OCI-LY3 (cell line): ENCODE measurements at regions not wholly inside any gene's neighbourhood (a gene's known extent, or its start where the extent isn't known, plus 50 kb on each side); places are given as distances from the start of the nearest gene placed in this dataset.

Experiments
- H2AFZ ChIP-seq: fragments of 200-600, 300-600 bp; shearing (Covaris generic); 2 replicates; pipeline ENCODE4 v1.6.0; 2014; ENCODE audit warnings: antibody characterized with exemption, low read depth, low read length
- H3K27ac ChIP-seq: fragments of 200-600, 300-600 bp; sonication (generic); 2 replicates; pipeline ENCODE4 v1.5.1; 2014; ENCODE audit warnings: mild to moderate bottlenecking, low read length, moderate library complexity, mixed read lengths
- H3K27me3 ChIP-seq: fragments of 200-600, 300-600 bp; sonication (generic); 2 replicates; pipeline ENCODE4 v1.6.1; 2014; ENCODE audit warnings: low read depth, low read length, mixed read lengths
- H3K36me3 ChIP-seq: fragments of 200-600, 300-600 bp; sonication (generic); replicated peaks from 2 replicates; pipeline ENCODE3; 2014; ENCODE audit warnings: low read depth, low read length, mixed read lengths
- H3K4me1 ChIP-seq: fragments of 300-600, 200-600 bp; sonication (generic); 2 replicates; pipeline ENCODE4 v1.6.1; 2014; ENCODE audit warnings: low read length, mixed read lengths
- H3K4me2 ChIP-seq: fragments of 200-600, 300-600 bp; sonication (generic); 2 replicates; pipeline ENCODE4 v1.6.1; 2014; ENCODE audit warnings: low read length, mixed read lengths
- H3K4me3 ChIP-seq: fragments of 300-600, 200-600 bp; sonication (generic); 2 replicates; pipeline ENCODE4 v1.5.1; 2014; ENCODE audit warnings: antibody characterized with exemption, mild to moderate bottlenecking, low read length, moderate library complexity
- H3K79me2 ChIP-seq: fragments of 300-600, 200-600 bp; shearing (Covaris generic); 2 replicates; pipeline ENCODE4 v1.6.1; 2014; ENCODE audit warnings: mild to moderate bottlenecking, low read length, mixed read lengths
- H3K9ac ChIP-seq: fragments of 300-600, 200-600 bp; shearing (Covaris generic); 2 replicates; pipeline ENCODE4 v1.6.0; 2014; ENCODE audit warnings: mild to moderate bottlenecking, low read length, moderate library complexity
- H3K9me3 ChIP-seq: fragments of 200-600, 300-600 bp; shearing (Covaris generic); 2 replicates; pipeline ENCODE4 v1.6.1; 2014; ENCODE audit warnings: low read length, mixed read lengths; ENCODE audit not compliant: insufficient read depth
- H4K20me1 ChIP-seq: fragments of 200-600, 300-600 bp; sonication (generic); 2 replicates; pipeline ENCODE4 v1.6.1; 2016; ENCODE audit warnings: low read length, mixed read lengths; ENCODE audit not compliant: insufficient read depth
- EZH2phosphoT487 ChIP-seq: fragments of 200-600 bp; shearing (Covaris generic); IDR thresholded peaks from 2 replicates; pipeline ENCODE4 v1.6.1; 2018; ENCODE audit warnings: antibody characterized with exemption, mixed run types, low read depth
- TF ChIP-seq, protein P1 (sequence below): fragments of 200-600, 300-600 bp; sonication (generic); IDR thresholded peaks from 2 replicates; pipeline ENCODE4 v1.5.1; 2014; ENCODE audit warnings: antibody characterized with exemption, low read length, low read depth

DNA sequence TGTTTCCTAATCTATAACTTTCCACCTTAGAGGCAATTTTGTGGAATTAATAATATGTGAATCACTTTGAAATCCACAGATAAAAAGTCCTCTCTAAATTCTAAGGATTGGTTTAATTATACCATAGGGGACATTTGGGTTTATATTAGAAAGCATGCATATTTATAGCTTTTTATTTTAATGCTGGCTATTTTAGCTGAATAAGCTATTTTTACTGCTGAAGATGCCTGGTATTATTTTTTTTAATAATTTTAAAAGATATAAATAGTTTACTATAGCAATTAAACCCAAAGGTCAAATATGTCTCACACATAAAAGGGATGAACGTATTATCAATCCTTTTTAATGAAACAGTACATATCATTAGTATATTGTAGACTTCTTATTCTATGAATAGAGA is 415.4 kb downstream of the MAGEB5 start:
- TF ChIP-seq, protein P1, sequence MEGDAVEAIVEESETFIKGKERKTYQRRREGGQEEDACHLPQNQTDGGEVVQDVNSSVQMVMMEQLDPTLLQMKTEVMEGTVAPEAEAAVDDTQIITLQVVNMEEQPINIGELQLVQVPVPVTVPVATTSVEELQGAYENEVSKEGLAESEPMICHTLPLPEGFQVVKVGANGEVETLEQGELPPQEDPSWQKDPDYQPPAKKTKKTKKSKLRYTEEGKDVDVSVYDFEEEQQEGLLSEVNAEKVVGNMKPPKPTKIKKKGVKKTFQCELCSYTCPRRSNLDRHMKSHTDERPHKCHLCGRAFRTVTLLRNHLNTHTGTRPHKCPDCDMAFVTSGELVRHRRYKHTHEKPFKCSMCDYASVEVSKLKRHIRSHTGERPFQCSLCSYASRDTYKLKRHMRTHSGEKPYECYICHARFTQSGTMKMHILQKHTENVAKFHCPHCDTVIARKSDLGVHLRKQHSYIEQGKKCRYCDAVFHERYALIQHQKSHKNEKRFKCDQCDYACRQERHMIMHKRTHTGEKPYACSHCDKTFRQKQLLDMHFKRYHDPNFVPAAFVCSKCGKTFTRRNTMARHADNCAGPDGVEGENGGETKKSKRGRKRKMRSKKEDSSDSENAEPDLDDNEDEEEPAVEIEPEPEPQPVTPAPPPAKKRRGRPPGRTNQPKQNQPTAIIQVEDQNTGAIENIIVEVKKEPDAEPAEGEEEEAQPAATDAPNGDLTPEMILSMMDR = no peak
- no peak for TF ChIP-seq EZH2phosphoT487
- H3K4me2 ChIP-seq = no peak overlapping the region
- no peak overlapping the region for H3K4me3 ChIP-seq
- no peaks in the 10 kb centered on the region for H3K4me1 ChIP-seq
- no peaks in the 10 kb centered on the region for H3K9me3 ChIP-seq
- H2AFZ ChIP-seq = no peak overlapping the region
- H3K9ac ChIP-seq = no peak overlapping the region
- H3K27ac ChIP-seq = no peak overlapping the region
- H3K36me3 ChIP-seq = no peaks in the 10 kb centered on the region
- H4K20me1 ChIP-seq = no peaks in the 10 kb centered on the region
- H3K27me3 ChIP-seq = no peaks in the 10 kb centered on the region
- no peaks in the 10 kb centered on the region for H3K79me2 ChIP-seq

DNA sequence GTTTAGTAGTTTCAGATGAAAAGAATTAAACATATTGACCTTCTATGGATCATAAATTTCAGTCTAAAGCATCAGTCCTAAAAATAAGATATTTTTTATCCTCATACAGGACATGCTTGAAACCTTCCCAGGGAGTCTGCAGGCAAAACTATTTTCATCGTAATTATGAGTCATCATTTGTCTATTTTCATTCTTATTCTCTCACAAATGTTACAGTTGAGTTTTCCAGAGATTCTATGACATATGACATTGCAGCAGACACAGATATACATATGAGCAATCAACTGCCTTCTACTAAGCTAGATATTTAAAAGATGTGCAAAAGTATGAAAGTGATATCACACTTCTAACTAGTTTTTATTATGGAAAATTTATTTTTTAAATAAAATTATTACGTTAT is 398.0 kb downstream of the MAGEB5 start:
- Histone ChIP-seq H3K79me2 (no peaks in the 10 kb centered on the region), H4K20me1 (no peaks in the 10 kb centered on the region), H3K27ac (no peak overlapping the region), H3K4me1 (no peaks in the 10 kb centered on the region), H3K27me3 (no peaks in the 10 kb centered on the region), H3K4me3 (no peak overlapping the region), H3K36me3 (no peaks in the 10 kb centered on the region), H3K4me2 (no peak overlapping the region), H2AFZ (no peak overlapping the region), H3K9ac (no peak overlapping the region), H3K9me3 (no peaks in the 10 kb centered on the region)
- TF ChIP-seq, protein P1 = no peak
- TF ChIP-seq EZH2phosphoT487 = no peak

DNA sequence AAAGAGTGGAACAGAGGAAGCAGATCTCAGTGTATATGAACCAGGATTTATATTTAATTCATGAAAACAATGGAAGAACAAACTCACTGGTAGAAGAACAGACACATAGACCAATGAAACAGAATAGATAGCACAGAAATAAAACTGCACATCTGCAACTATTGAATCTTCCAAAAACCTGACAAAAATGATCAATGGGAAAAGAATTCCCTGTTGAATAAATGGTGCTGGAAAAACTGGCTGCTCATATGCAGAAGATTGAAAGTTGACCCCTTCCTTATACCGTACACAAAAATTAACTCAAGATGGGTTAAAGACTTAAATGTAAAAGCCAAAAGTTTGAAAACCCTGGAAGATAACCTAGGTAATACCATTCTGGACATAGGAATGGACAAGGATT is 391.0 kb downstream of the MAGEB5 start:
- Histone ChIP-seq H3K4me2 (no peak overlapping the region), H3K27me3 (no peaks in the 10 kb centered on the region), H4K20me1 (no peaks in the 10 kb centered on the region), H3K4me3 (no peak overlapping the region), H3K9me3 (no peaks in the 10 kb centered on the region), H3K36me3 (no peaks in the 10 kb centered on the region), H3K4me1 (no peaks in the 10 kb centered on the region), H3K9ac (no peak overlapping the region), H2AFZ (no peak overlapping the region), H3K79me2 (no peaks in the 10 kb centered on the region), H3K27ac (no peak overlapping the region)
- TF ChIP-seq, protein P1 = no peak
- no peak for TF ChIP-seq EZH2phosphoT487

DNA sequence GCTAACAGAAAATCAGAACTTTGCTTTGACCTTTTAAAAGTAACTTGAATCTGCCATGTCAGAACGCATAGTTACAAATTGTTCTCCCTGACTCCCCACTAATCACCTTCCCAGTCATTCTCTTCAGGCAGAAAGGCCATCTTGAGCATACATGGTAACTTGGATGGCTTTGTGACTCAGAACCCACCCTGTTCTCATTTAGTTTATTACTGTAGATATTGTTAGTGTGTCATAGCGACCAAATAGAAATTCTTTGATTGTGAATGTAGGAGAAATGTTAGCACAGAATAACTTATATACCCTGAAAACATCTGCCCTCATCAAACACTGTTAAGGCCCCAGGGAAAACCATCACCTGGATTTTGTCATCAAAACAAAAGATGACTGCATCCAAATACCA is 382.0 kb downstream of the MAGEB5 start:
- Histone ChIP-seq H3K9ac (no peak overlapping the region), H3K79me2 (no peaks in the 10 kb centered on the region), H4K20me1 (no peaks in the 10 kb centered on the region), H3K9me3 (no peaks in the 10 kb centered on the region), H3K4me3 (no peak overlapping the region), H3K27me3 (no peaks in the 10 kb centered on the region), H3K27ac (no peak overlapping the region), H3K36me3 (no peaks in the 10 kb centered on the region), H3K4me1 (no peaks in the 10 kb centered on the region), H2AFZ (no peak overlapping the region), H3K4me2 (no peak overlapping the region)
- TF ChIP-seq, protein P1 = no peak
- TF ChIP-seq EZH2phosphoT487 = no peak
